GM12878 (cell line): ENCODE measurements at regions not wholly inside any gene's neighbourhood (a gene's known extent, or its start where the extent isn't known, plus 50 kb on each side); places are given as distances from the start of the nearest gene placed in this dataset.

Experiments used
- ATAC-seq: fragments of 200-7000 bp; cut with Tn5 transposase; 3 replicates; pipeline ENCODE4 v1.9.1; 2020; ENCODE audit warnings: mild to moderate bottlenecking, moderate library complexity
- BruUV-seq: library from RNA; stranded (reverse); fragments of 400-500 nt; replicated peaks from 2 replicates; lab custom pipeline; 2021; lab: Mats Ljungman, UMichigan
- CTCF ChIA-PET: fragments of 300-600 bp; sonication (Branson Sonifier 250); formaldehyde crosslinking; extraction: SDS; loops from one replicate; lab custom pipeline; 2021; ENCODE audit warnings: inconsistent platforms; lab: Yijun Ruan, JAX
- POLR2A ChIA-PET: fragments of 350-600 bp; formaldehyde crosslinking; extraction: SDS; loops from one replicate; lab custom pipeline; 2021; ENCODE audit warnings: inconsistent platforms; lab: Charles Lee
- RAD21 ChIA-PET: fragments of 300-600 bp; sonication (Branson Sonifier 250); formaldehyde crosslinking; loops from one replicate; lab custom pipeline; 2023; ENCODE audit warnings: antibody characterized with exemption; ENCODE audit not compliant: unreplicated experiment; lab: Charles Lee
- SMC1A ChIA-PET: fragments of 300-600 bp; sonication (Branson Sonifier 250); formaldehyde crosslinking; loops from one replicate; lab custom pipeline; 2023; ENCODE audit not compliant: unreplicated experiment, uncharacterized antibody; lab: Charles Lee
- DNase-seq: peaks from one replicate; pipeline ENCODE4 v3.0.0-alpha.2; 2011; ENCODE audit warnings: low read depth, low spot score
- FAIRE-seq: peaks from 3 replicates; lab custom pipeline; 2011; peaks lifted over from hg19 to GRCh38; lab: Jason Lieb, UNC
- H2AFZ ChIP-seq: 2 replicates; pipeline ENCODE4 v1.6.0; 2011; ENCODE audit warnings: low read depth, low read length, control low read depth; ENCODE audit not compliant: control insufficient read depth
- H3K27ac ChIP-seq: 2 replicates; pipeline ENCODE4 v1.5.1; 2011; ENCODE audit warnings: control low read depth; ENCODE audit not compliant: control insufficient read depth, insufficient read depth
- H3K27me3 ChIP-seq, 2 experiments: replicated peaks in 1 of 2; 2 replicates each; pipeline versions ENCODE4 v1.6.0 to v1.6.1; 2011; ENCODE audit warnings: low read length in 1 of 2; ENCODE audit not compliant: control insufficient read depth in 2 of 2, insufficient read depth in 2 of 2
- H3K36me3 ChIP-seq, 2 experiments: 2 replicates each; pipeline ENCODE4 v1.5.1; 2011; ENCODE audit warnings: low read length in 1 of 2; ENCODE audit not compliant: control insufficient read depth in 2 of 2, insufficient read depth in 2 of 2
- H3K4me1 ChIP-seq: 2 replicates; pipeline ENCODE4 v1.6.1; 2011; ENCODE audit warnings: mild to moderate bottlenecking, low read length, moderate library complexity, mixed read lengths; ENCODE audit not compliant: control insufficient read depth, insufficient read depth
- H3K4me2 ChIP-seq: 2 replicates; pipeline ENCODE4 v1.6.0; 2011; ENCODE audit warnings: control low read depth; ENCODE audit not compliant: control insufficient read depth, insufficient read depth
- H3K4me3 ChIP-seq: fragments of 200-600 bp; sonication (generic); 2 replicates; pipeline ENCODE4 v1.5.1; 2016
- H3K79me2 ChIP-seq: 2 replicates; pipeline ENCODE4 v1.6.0; 2011; ENCODE audit warnings: low read length; ENCODE audit not compliant: control insufficient read depth, insufficient read depth
- H3K9ac ChIP-seq: 2 replicates; pipeline ENCODE4 v1.8.0; 2011; ENCODE audit warnings: low read length, control low read depth, mixed read lengths; ENCODE audit not compliant: control insufficient read depth, insufficient read depth
- H3K9me3 ChIP-seq: replicated peaks from 3 replicates; pipeline ENCODE4 v1.5.1; 2011; ENCODE audit warnings: mild to moderate bottlenecking, low read length; ENCODE audit not compliant: control insufficient read depth, insufficient read depth
- H4K20me1 ChIP-seq: 2 replicates; pipeline ENCODE4 v1.6.0; 2011; ENCODE audit not compliant: control insufficient read depth, insufficient read depth
- EP300 ChIP-seq, 2 experiments: fragments of 150-350 bp in 1 of 2; IDR thresholded peaks; 2 replicates each; pipeline ENCODE4 v1.6.1; 2011 to 2012; ENCODE audit warnings: low read depth in 2 of 2, low read length in 2 of 2, borderline replicate concordance in 1 of 2, improper control_type of control experiment in 1 of 2, inconsistent platforms in 1 of 2; ENCODE audit not compliant: control insufficient read depth in 1 of 2
- NFYB ChIP-seq: IDR thresholded peaks from 2 replicates; pipeline ENCODE4 v1.6.1; 2011; ENCODE audit warnings: low read depth, mild to moderate bottlenecking, low read length, improper control_type of control experiment, moderate library complexity; ENCODE audit not compliant: insufficient read depth
- RAD51 ChIP-seq: fragments of 450-650 bp; IDR thresholded peaks from 2 replicates; pipeline ENCODE4 v1.6.1; 2016; ENCODE audit warnings: moderate library complexity, mild to moderate bottlenecking, inconsistent platforms
- WGBS: methylation state at CpG from one replicate; pipeline ENCODE4 v1.1.6; 2016; ENCODE audit warnings: low lambda C conversion rate; ENCODE audit not compliant: insufficient replicate concordance, insufficient coverage; ENCODE audit errors: missing lambda C conversion rate; 5-methylcytosine and 5-hydroxymethylcytosine counted together
- in situ Hi-C: fragments of 300-500 bp; cut with MboI; formaldehyde crosslinking; loops from 9 replicates; pipeline ENCODE4 v1.14.3; 2018; ENCODE audit warnings: mixed read lengths
- intact Hi-C: fragments of 100-400 bp; cut with micrococcal nuclease; formaldehyde crosslinking; loops from one replicate; pipeline ENCODE4 v1.14.2; 2022; ENCODE audit not compliant: unreplicated experiment
- TF ChIP-seq, protein P1 (sequence below): IDR thresholded peaks from 2 replicates; pipeline ENCODE4 v1.6.1; 2011; ENCODE audit warnings: low read depth, low read length, improper control_type of control experiment, borderline replicate concordance

DNA sequence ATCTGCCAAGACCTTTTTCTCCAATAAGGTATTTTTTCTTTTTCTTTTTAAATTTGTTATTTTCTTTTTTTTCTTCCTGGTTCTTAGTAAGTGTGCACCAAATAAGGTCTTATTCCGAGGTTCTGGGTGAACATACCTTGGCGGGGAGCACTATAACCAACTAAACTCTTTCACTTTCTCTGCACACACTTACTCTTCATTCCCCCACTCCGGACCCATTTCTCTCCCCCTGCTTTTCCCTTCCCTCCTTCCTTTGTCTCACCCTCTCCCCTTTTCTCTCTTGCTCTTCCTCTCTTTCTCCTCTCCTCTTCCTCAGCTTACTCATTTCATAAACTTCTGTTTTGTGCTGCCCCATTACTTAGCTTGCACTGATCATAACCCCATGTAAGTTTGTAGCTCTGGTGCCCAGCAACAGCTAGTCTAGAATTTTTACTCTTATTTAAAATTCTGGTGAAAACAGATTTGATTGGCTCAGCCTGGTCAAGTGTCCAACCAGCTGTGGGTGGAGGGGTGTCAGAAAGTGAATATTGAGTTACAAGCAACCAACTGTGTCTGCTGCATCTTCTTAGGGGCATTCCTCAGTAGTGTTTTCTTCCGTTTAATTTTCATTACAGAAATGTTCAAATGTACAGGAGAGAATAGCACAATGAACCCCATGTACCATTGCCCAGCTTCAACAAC lies 297.5 kb downstream of the SHQ1 start:
- in situ Hi-C loops (no loop called here), intact Hi-C loops (no loop called here)
- no TSS peak for BruUV-seq
- ChIA-PET SMC1A (interaction anchor here (0.8 to 1.6 kb wide), 5 partner anchors 12 to 78 kb away, joined by 3 to 5 read pairs (median 3); no protein-coding TSS in a partner anchor), RAD21 (interaction anchor here (0.9 kb wide), 1 partner anchor 14 kb away, joined by 7 read pairs; no protein-coding TSS in a partner anchor), CTCF (interaction anchor here (1.0 to 1.1 kb wide), 2 partner anchors 9 to 11 kb away, joined by 3 read pairs; no protein-coding TSS in a partner anchor), POLR2A (interaction anchor here (0.6 to 0.7 kb wide), 3 partner anchors 26 to 1003 kb away, joined by 3 to 6 read pairs (median 4); no protein-coding TSS in a partner anchor)
- Histone ChIP-seq H3K27ac (no peak overlapping the region), H3K9ac (no peak overlapping the region), H3K4me1 (peaks cover 9% of the 10 kb centered on the region), H3K36me3 (no peaks in the 10 kb centered on the region), H3K27me3 (no peaks in the 10 kb centered on the region), H3K79me2 (no peaks in the 10 kb centered on the region), H3K4me3 (no peak overlapping the region), H2AFZ (peak overlapping the region; percentile 92; the same call in 1 of the 2 replicates), H3K4me2 (no peak overlapping the region), H3K9me3 (no peaks in the 10 kb centered on the region; the same call in 2 of the 3 replicates), H4K20me1 (no peaks in the 10 kb centered on the region)
- FAIRE-seq (no peak), ATAC-seq (peak; percentile 78), DNase-seq (no peak)
- peak; percentile 56 for TF ChIP-seq RAD51
- TF ChIP-seq NFYB = peak; percentile 46; the same call in 1 of the 2 replicates
- TF ChIP-seq EP300 (IDR thresholded peaks at IDR 0.05; ENCODE audit: borderline replicate concordance in 1 of 2, control insufficient read depth in 1 of 2, low read depth in 2 of 2, low read length in 2 of 2) = no peak
- TF ChIP-seq, protein P1, sequence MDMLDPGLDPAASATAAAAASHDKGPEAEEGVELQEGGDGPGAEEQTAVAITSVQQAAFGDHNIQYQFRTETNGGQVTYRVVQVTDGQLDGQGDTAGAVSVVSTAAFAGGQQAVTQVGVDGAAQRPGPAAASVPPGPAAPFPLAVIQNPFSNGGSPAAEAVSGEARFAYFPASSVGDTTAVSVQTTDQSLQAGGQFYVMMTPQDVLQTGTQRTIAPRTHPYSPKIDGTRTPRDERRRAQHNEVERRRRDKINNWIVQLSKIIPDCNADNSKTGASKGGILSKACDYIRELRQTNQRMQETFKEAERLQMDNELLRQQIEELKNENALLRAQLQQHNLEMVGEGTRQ = peak; percentile 8; the same call in 1 of the 2 replicates
- WGBS = 31% methylated on average over 4 of the region's 4 CpGs
